B cell (primary cell): ENCODE measurements at regions not wholly inside any gene's neighbourhood (a gene's known extent, or its start where the extent isn't known, plus 50 kb on each side); places are given as distances from the start of the nearest gene placed in this dataset.

Source experiments
- ATAC-seq: fragments of 200-7000 bp; cut with Tn5 transposase; one replicate; pipeline ENCODE4 v1.10.0; 2021; ENCODE audit warnings: low read depth, mild to moderate bottlenecking, moderate number of reproducible peaks, moderate library complexity
- CTCF ChIA-PET: fragments of 350-600 bp; sonication (Branson Sonifier 250); formaldehyde crosslinking; loops from one replicate; lab custom pipeline; 2021; ENCODE audit warnings: antibody characterized with exemption, inconsistent platforms; lab: Charles Lee
- POLR2A ChIA-PET: fragments of 350-600 bp; sonication (Branson Sonifier 250); formaldehyde crosslinking; loops from one replicate; lab custom pipeline; 2021; ENCODE audit warnings: antibody characterized with exemption; lab: Charles Lee
- DNase-seq: peaks from one replicate; pipeline ENCODE4 v3.0.0; 2013
- H2AFZ ChIP-seq: 2 replicates; pipeline ENCODE4 v1.6.1; 2012; ENCODE audit warnings: mild to moderate bottlenecking, low read depth, low read length; ENCODE audit not compliant: insufficient read depth, poor library complexity, severe bottlenecking
- H3K27ac ChIP-seq, 2 donors: 1 replicate in 1 of 2; 2 replicates in 1 of 2; pipeline ENCODE4 v1.5.1; 2012 to 2013; ENCODE audit warnings: low read length in 2 of 2, mild to moderate bottlenecking in 2 of 2, moderate library complexity in 1 of 2
- H3K27me3 ChIP-seq, 4 experiments: fragments of 200-600 bp in 1 of 4; sonication (generic) in 1 of 4; replicated peaks in 1 of 4; 1 replicate in 2 of 4; 2 replicates in 2 of 4; pipeline versions ENCODE4 v1.6.1 to v1.7.0; 2013 to 2016; ENCODE audit warnings: low read length in 3 of 4, mild to moderate bottlenecking in 2 of 4, mixed read lengths in 1 of 4, moderate library complexity in 1 of 4; ENCODE audit not compliant: insufficient read depth in 4 of 4, control insufficient read depth in 3 of 4; ENCODE audit errors: control extremely low read depth in 1 of 4
- H3K36me3 ChIP-seq, 2 experiments: replicated peaks in 1 of 2; 1 replicate in 1 of 2; 2 replicates in 1 of 2; pipeline versions ENCODE4 v1.6.1 to v1.7.1; 2013; ENCODE audit warnings: low read length in 1 of 2; ENCODE audit not compliant: insufficient read depth in 2 of 2, control insufficient read depth in 1 of 2; ENCODE audit errors: control extremely low read depth in 1 of 2, extremely low read depth in 1 of 2
- H3K4me1 ChIP-seq, 2 donors: fragments of 200-600 bp in 1 of 2; sonication (generic) in 1 of 2; 1 replicate in 1 of 2; 2 replicates in 1 of 2; pipeline versions ENCODE4 v1.5.1 to v1.6.1; 2013 to 2017; ENCODE audit warnings: low read length in 2 of 2; ENCODE audit not compliant: control insufficient read depth in 2 of 2, insufficient read depth in 2 of 2
- H3K4me2 ChIP-seq: replicated peaks from 2 replicates; pipeline ENCODE3; 2012; ENCODE audit warnings: mild to moderate bottlenecking, low read depth, low read length; ENCODE audit not compliant: poor library complexity, severe bottlenecking
- H3K4me3 ChIP-seq, 5 experiments: fragments of 200-600 bp in 1 of 5; sonication (generic) in 1 of 5; 1 replicate in 3 of 5; 2 replicates in 2 of 5; pipeline versions ENCODE4 v1.5.1 to v1.7.0; 2011 to 2016; ENCODE audit warnings: low read length in 4 of 5, mild to moderate bottlenecking in 4 of 5, low read depth in 2 of 5, control low read depth in 1 of 5, moderate library complexity in 1 of 5; ENCODE audit not compliant: insufficient read depth in 1 of 5; ENCODE audit errors: control extremely low read depth in 1 of 5, extremely low read depth in 1 of 5
- H3K79me2 ChIP-seq: fragments of 200-600 bp; sonication (generic); one replicate; pipeline ENCODE4 v1.6.0; 2016; ENCODE audit warnings: low read length; ENCODE audit not compliant: control insufficient read depth, insufficient read depth
- H3K9ac ChIP-seq: fragments of 200-600 bp; sonication (generic); 2 replicates; pipeline ENCODE4 v1.6.1; 2017; ENCODE audit warnings: mild to moderate bottlenecking, low read length, moderate library complexity
- H3K9me3 ChIP-seq, 3 donors: one replicate each; pipeline versions ENCODE4 v1.6.1 to v1.7.1; 2013; ENCODE audit warnings: low read length in 2 of 3; ENCODE audit not compliant: control insufficient read depth in 2 of 3, insufficient read depth in 1 of 3; ENCODE audit errors: control extremely low read depth in 1 of 3
- H4K20me1 ChIP-seq: 2 replicates; pipeline ENCODE4 v1.6.0; 2012; ENCODE audit warnings: mild to moderate bottlenecking, low read length; ENCODE audit not compliant: insufficient read depth, control insufficient read depth, poor library complexity, severe bottlenecking
- H3K27ac Mint-ChIP-seq: one replicate; pipeline ENCODE4 v1.8.0; 2021; ENCODE audit warnings: mixed read lengths
- H3K27me3 Mint-ChIP-seq: one replicate; pipeline ENCODE4 v1.8.0; 2021; ENCODE audit warnings: mixed read lengths
- H3K4me1 Mint-ChIP-seq: one replicate; pipeline ENCODE4 v1.8.0; 2021; ENCODE audit warnings: mixed read lengths
- H3K4me3 Mint-ChIP-seq: one replicate; pipeline ENCODE4 v1.8.0; 2021; ENCODE audit warnings: mixed read lengths
- H3K9me3 Mint-ChIP-seq: one replicate; pipeline ENCODE4 v1.8.0; 2022; ENCODE audit warnings: mixed read lengths; ENCODE audit not compliant: insufficient read depth
- CTCF ChIP-seq: fragments of 200-600 bp; IDR thresholded peaks from one replicate; pipeline ENCODE4 v1.8.0; 2022; ENCODE audit warnings: antibody characterized with exemption, mild to moderate bottlenecking
- EZH2 ChIP-seq: IDR thresholded peaks from 2 replicates; pipeline ENCODE4 v1.6.1; 2012; ENCODE audit warnings: borderline replicate concordance, low read depth, mild to moderate bottlenecking, moderate library complexity, low read length; ENCODE audit not compliant: insufficient read depth, poor library complexity, severe bottlenecking
- WGBS: methylation state at CpG from one replicate; pipeline ENCODE4 v1.1.5; 2013; ENCODE audit warnings: missing lambda C conversion rate; ENCODE audit not compliant: insufficient coverage; 5-methylcytosine and 5-hydroxymethylcytosine counted together
- intact Hi-C: fragments of 100-400 bp; cut with micrococcal nuclease; formaldehyde crosslinking; loops from one replicate; pipeline ENCODE4 v1.10.0; 2022

GRCh38 chr5:19247302-19247701 lies 740.7 kb downstream of the CDH18 start:
- Mint-ChIP-seq H3K4me1 (no peaks in the 10 kb centered on the region), H3K27me3 (no peaks in the 10 kb centered on the region), H3K4me3 (no peak overlapping the region), H3K27ac (no peak overlapping the region), H3K9me3 (peaks cover 8% of the 10 kb centered on the region)
- Histone ChIP-seq H3K36me3 (no peaks in the 10 kb centered on the region), H4K20me1 (no peaks in the 10 kb centered on the region), H2AFZ (no peak overlapping the region), H3K27ac (no peak overlapping the region), H3K4me1 (no peaks in the 10 kb centered on the region), H3K27me3 (no peaks in the 10 kb centered on the region), H3K4me2 (no peak overlapping the region), H3K4me3 (no peak overlapping the region), H3K9ac (no peak overlapping the region), H3K79me2 (no peaks in the 10 kb centered on the region), H3K9me3 (peaks cover 0 to 5% (median 0%) of the 10 kb centered on the region in 3 donors)
- ChIA-PET POLR2A (no interaction called here), CTCF (no interaction called here)
- intact Hi-C loops: no loop called here
- DNase-seq (no peak), ATAC-seq (no peak)
- no peak for TF ChIP-seq CTCF
- TF ChIP-seq EZH2: no peak
- no CpG with 5 or more reads among the region's 3 CpGs for WGBS

- ChIA-PET POLR2A (no interaction called here), CTCF (no interaction called here)
- DNase-seq: no peak
- TF ChIP-seq CTCF (no peak), EZH2 (no peak)
- Histone ChIP-seq H3K27me3 (no peaks in the 10 kb centered on the region), H4K20me1 (no peaks in the 10 kb centered on the region), H3K79me2 (no peaks in the 10 kb centered on the region), H3K4me2 (no peak overlapping the region), H2AFZ (no peak overlapping the region), H3K4me3 (no peak overlapping the region), H3K4me1 (no peaks in the 10 kb centered on the region), H3K36me3 (no peaks in the 10 kb centered on the region), H3K9me3 (no peaks in the 10 kb centered on the region), H3K9ac (no peak overlapping the region), H3K27ac (no peak overlapping the region)
- no peak for ATAC-seq
- WGBS: 30% methylated on average over 1 of the region's 1 CpG
- intact Hi-C loops: no loop called here
- Mint-ChIP-seq H3K9me3 (peaks cover 3% of the 10 kb centered on the region), H3K4me3 (no peak overlapping the region), H3K27me3 (no peaks in the 10 kb centered on the region), H3K27ac (no peak overlapping the region), H3K4me1 (no peaks in the 10 kb centered on the region)
Measured at GRCh38 chr5:19256036-19256435, 732.0 kb downstream of the CDH18 start.
